HCT116 (cell line): ENCODE measurements at regions not wholly inside any gene's neighbourhood (a gene's known extent, or its start where the extent isn't known, plus 50 kb on each side); places are given as distances from the start of the nearest gene placed in this dataset.

Source experiments
- ATAC-seq: fragments of 200-7000 bp; cut with Tn5 transposase; 2 replicates; pipeline ENCODE4 v1.9.1; 2020; ENCODE audit warnings: mild to moderate bottlenecking, moderate library complexity
- BruUV-seq: library from RNA; stranded (reverse); fragments of 400-500 nt; replicated peaks from 2 replicates; lab custom pipeline; 2021; lab: Mats Ljungman, UMichigan
- CTCF ChIA-PET: fragments of 300-600 bp; sonication (Branson Sonifier 250); formaldehyde crosslinking; loops from one replicate; lab custom pipeline; 2021; ENCODE audit warnings: antibody characterized with exemption; lab: Charles Lee
- POLR2A ChIA-PET: fragments of 300-600, 350-600 bp; sonication (Branson Sonifier 250); formaldehyde crosslinking; loops from one replicate; lab custom pipeline; 2021; ENCODE audit warnings: antibody characterized with exemption; lab: Charles Lee
- RAD21 ChIA-PET, 2 experiments: fragments of 300-600 bp; sonication (Branson Sonifier 250); formaldehyde crosslinking; loops; one replicate each; lab custom pipeline; 2023; ENCODE audit warnings: low total read pairs in 2 of 2; ENCODE audit not compliant: uncharacterized antibody in 2 of 2, unreplicated experiment in 2 of 2, low non-redundant PET in 1 of 2; lab: Charles Lee
- DNase-seq: peaks from one replicate; pipeline ENCODE4 v3.0.0-alpha.2; 2010; ENCODE audit warnings: low read depth, low spot score
- H2AFZ ChIP-seq: fragments of 200-600 bp; shearing (Covaris generic), sonication (generic); 2 replicates; pipeline ENCODE4 v1.6.1; 2017; ENCODE audit warnings: low read depth, mixed run types, mixed read lengths, antibody characterized with exemption, low read length; ENCODE audit not compliant: poor library complexity, severe bottlenecking
- H3K27ac ChIP-seq: 2 replicates; pipeline ENCODE4 v1.5.1; 2012; ENCODE audit warnings: low read depth, low read length
- H3K27me3 ChIP-seq: fragments of 200-600 bp; sonication (generic); 2 replicates; pipeline ENCODE4 v1.6.1; 2016; ENCODE audit warnings: mixed run types, low read length, mixed read lengths; ENCODE audit not compliant: insufficient read depth
- H3K36me3 ChIP-seq, 2 experiments: fragments of 200-500 bp in 1 of 2; fragments of 200-600 bp in 1 of 2; sonication (Bioruptor generic) in 1 of 2; sonication (generic) in 1 of 2; 2 replicates each; pipeline versions ENCODE4 v1.5.1 to v1.6.1; 2014 to 2016; ENCODE audit warnings: low read length in 2 of 2, inconsistent platforms in 1 of 2, mixed read lengths in 1 of 2, mixed run types in 1 of 2; ENCODE audit not compliant: insufficient read depth in 2 of 2, control insufficient read depth in 1 of 2
- H3K4me1 ChIP-seq, 2 experiments: fragments of 200-600 bp in 1 of 2; sonication (generic) in 1 of 2; 2 replicates each; pipeline versions ENCODE4 v1.5.1 to v1.6.1; 2012 to 2017; ENCODE audit warnings: low read length in 2 of 2, inconsistent platforms in 1 of 2, mild to moderate bottlenecking in 1 of 2, mixed read lengths in 1 of 2, mixed run types in 1 of 2, moderate library complexity in 1 of 2; ENCODE audit not compliant: insufficient read depth in 2 of 2, control insufficient read depth in 1 of 2
- H3K4me2 ChIP-seq: fragments of 200-600 bp; sonication (generic); 2 replicates; pipeline ENCODE4 v1.6.1; 2017; ENCODE audit warnings: mixed run types, low read length, mixed read lengths
- H3K4me3 ChIP-seq, 2 experiments: fragments of 200-600 bp in 1 of 2; sonication (generic) in 1 of 2; replicated peaks in 1 of 2; 2 replicates each; pipeline ENCODE4 v1.5.1; 2011 to 2016; ENCODE audit warnings: low read length in 2 of 2, control low read depth in 1 of 2, low read depth in 1 of 2, mild to moderate bottlenecking in 1 of 2, mixed read lengths in 1 of 2, mixed run types in 1 of 2
- H3K79me2 ChIP-seq: fragments of 200-600 bp; sonication (generic); 2 replicates; pipeline ENCODE4 v1.6.1; 2017; ENCODE audit warnings: mild to moderate bottlenecking, mixed run types, low read length, moderate library complexity, mixed read lengths; ENCODE audit not compliant: insufficient read depth
- H3K9ac ChIP-seq: fragments of 200-600 bp; sonication (generic); 2 replicates; pipeline ENCODE4 v1.6.1; 2016; ENCODE audit warnings: low read length, mixed read lengths
- H3K9me2 ChIP-seq: fragments of 200-600 bp; sonication (generic), shearing (Covaris generic); 2 replicates; pipeline ENCODE4 v1.6.1; 2017; ENCODE audit warnings: mixed run types, mild to moderate bottlenecking, moderate library complexity; ENCODE audit not compliant: insufficient read depth
- H3K9me3 ChIP-seq, 2 experiments: fragments of 200-500 bp in 1 of 2; fragments of 200-600 bp in 1 of 2; sonication (Bioruptor generic) in 1 of 2; sonication (generic) in 1 of 2; 2 replicates each; pipeline ENCODE4 v1.6.1; 2014 to 2017; ENCODE audit warnings: low read length in 2 of 2, mixed read lengths in 2 of 2, inconsistent platforms in 1 of 2, low read depth in 1 of 2, mild to moderate bottlenecking in 1 of 2, mixed run types in 1 of 2, moderate library complexity in 1 of 2; ENCODE audit not compliant: control insufficient read depth in 1 of 2, insufficient read depth in 1 of 2
- H4K20me1 ChIP-seq: fragments of 200-600 bp; sonication (generic), shearing (Covaris generic); 2 replicates; pipeline ENCODE4 v1.6.1; 2017; ENCODE audit warnings: mixed run types, mild to moderate bottlenecking, moderate library complexity; ENCODE audit not compliant: insufficient read depth
- CBX3 ChIP-seq: IDR thresholded peaks from 2 replicates; pipeline ENCODE4 v1.6.1; 2012; ENCODE audit warnings: low read depth
- CEBPB ChIP-seq: IDR thresholded peaks from 2 replicates; pipeline ENCODE4 v1.6.1; 2012; ENCODE audit warnings: low read depth
- EZH2 ChIP-seq: fragments of 200-600 bp; sonication (generic); IDR thresholded peaks from 2 replicates; pipeline ENCODE4 v1.6.1; 2017; ENCODE audit warnings: antibody characterized with exemption, mixed run types
- EZH2phosphoT487 ChIP-seq: fragments of 200-600 bp; IDR thresholded peaks from 2 replicates; pipeline ENCODE4 v1.6.1; 2018; ENCODE audit warnings: antibody characterized with exemption, borderline replicate concordance
- FOSL1 ChIP-seq: IDR thresholded peaks from 2 replicates; pipeline ENCODE4 v1.6.1; 2012; ENCODE audit warnings: low read depth
- POLR2A ChIP-seq: IDR thresholded peaks from 2 replicates; pipeline ENCODE4 v1.7.0; 2011; ENCODE audit warnings: borderline replicate concordance; ENCODE audit not compliant: insufficient read depth, insufficient read length; ENCODE audit errors: extremely low read depth
- POLR2AphosphoS5 ChIP-seq: IDR thresholded peaks from 2 replicates; pipeline ENCODE4 v1.6.1; 2011; ENCODE audit warnings: mild to moderate bottlenecking, low read depth, low read length, moderate library complexity
- RAD21 ChIP-seq: IDR thresholded peaks from 2 replicates; pipeline ENCODE4 v1.6.1; 2012; ENCODE audit warnings: low read depth, mild to moderate bottlenecking
- SIN3A ChIP-seq: IDR thresholded peaks from 2 replicates; pipeline ENCODE4 v1.6.1; 2012; ENCODE audit warnings: low read depth
- SP1 ChIP-seq: IDR thresholded peaks from 2 replicates; pipeline ENCODE4 v1.6.1; 2012; ENCODE audit warnings: low read depth
- SRF ChIP-seq: IDR thresholded peaks from 2 replicates; pipeline ENCODE4 v1.6.1; 2012; ENCODE audit warnings: low read depth
- YY1 ChIP-seq: IDR thresholded peaks from 2 replicates; pipeline ENCODE4 v1.6.1; 2011; ENCODE audit warnings: low read length, low read depth, moderate library complexity, mild to moderate bottlenecking; ENCODE audit not compliant: insufficient replicate concordance; ENCODE audit errors: extremely low read depth
- ZBTB33 ChIP-seq: IDR thresholded peaks from 2 replicates; pipeline ENCODE4 v1.6.1; 2011; ENCODE audit warnings: mild to moderate bottlenecking, low read length, moderate library complexity; ENCODE audit not compliant: insufficient replicate concordance; ENCODE audit errors: extremely low read depth
- ZNF274 ChIP-seq: fragments of 200-500 bp; sonication (Bioruptor generic); IDR thresholded peaks from 2 replicates; pipeline ENCODE4 v1.6.1; 2014; ENCODE audit warnings: mild to moderate bottlenecking, low read depth, low read length, inconsistent platforms
- intact Hi-C: fragments of 100-400 bp; cut with micrococcal nuclease; formaldehyde crosslinking; loops from 2 replicates; pipeline ENCODE4 v1.10.0; 2022
- TF ChIP-seq, protein P1 (sequence below), 3 experiments: fragments of 200-600 bp in 1 of 3; sonication (generic) in 1 of 3; IDR thresholded peaks in 2 of 3; conservative IDR thresholded peaks in 1 of 3; 2 replicates each; pipeline ENCODE4 v1.5.1; 2012 to 2017; ENCODE audit warnings: low read depth in 2 of 3, low read length in 2 of 3, antibody characterized with exemption in 1 of 3, borderline replicate concordance in 1 of 3, control low read depth in 1 of 3, mild to moderate bottlenecking in 1 of 3, mixed read lengths in 1 of 3, mixed run types in 1 of 3, moderate library complexity in 1 of 3; ENCODE audit not compliant: insufficient read depth in 1 of 3

DNA sequence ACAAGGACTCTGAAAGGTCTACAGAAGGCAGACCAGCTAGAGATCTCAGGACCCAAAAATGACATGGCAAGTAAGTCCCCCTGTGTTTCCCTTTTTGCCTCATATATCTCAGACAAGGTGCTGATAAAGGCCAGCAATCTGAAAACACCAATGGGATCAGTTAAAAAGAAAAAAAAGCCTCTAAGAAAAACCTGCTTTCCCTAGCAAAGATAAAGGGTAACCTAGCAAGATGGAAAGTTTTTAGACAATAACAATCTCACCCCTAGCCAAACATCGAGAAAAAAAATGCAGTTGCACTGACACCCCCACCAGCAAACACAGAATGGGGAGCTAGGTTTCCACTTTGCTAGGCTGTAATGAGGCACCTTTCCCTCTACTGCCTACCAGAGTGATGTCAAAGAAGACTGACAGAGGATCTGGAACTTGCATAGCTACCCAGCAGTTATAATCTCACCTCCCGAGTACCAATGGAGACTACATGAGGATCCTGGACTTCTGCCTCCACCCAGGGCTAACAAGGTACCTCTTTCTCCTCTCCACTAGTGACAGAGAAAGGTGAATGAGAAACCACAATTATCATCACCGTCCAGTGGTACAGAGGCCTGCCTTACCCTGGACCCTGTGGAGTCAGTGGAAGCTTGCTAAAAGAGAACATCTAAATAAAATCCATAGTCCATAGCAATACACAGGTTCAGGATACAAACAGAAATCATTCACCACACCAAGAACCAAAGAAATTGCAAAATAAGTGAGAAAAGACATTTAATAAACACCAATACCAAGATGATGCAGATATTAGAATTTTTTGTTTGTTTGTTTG lies 240.8 kb downstream of the ARHGAP12 start:
- peaks cover 7 to 14% of the 10 kb centered on the region in 2 experiments; a peak in 2 of 4 replicates for H3K9me3 ChIP-seq
- DNase-seq (no peak), ATAC-seq (no peak)
- no peak overlapping the region for H3K4me2 ChIP-seq
- no peak overlapping the region for H3K9ac ChIP-seq
- H3K79me2 ChIP-seq = no peaks in the 10 kb centered on the region
- H4K20me1 ChIP-seq = no peaks in the 10 kb centered on the region
- no peak overlapping the region for H3K27ac ChIP-seq
- no TSS peak for BruUV-seq
- TF ChIP-seq POLR2A (no peak), SIN3A (no peak), ZBTB33 (no peak), POLR2AphosphoS5 (no peak), ZNF274 (no peak), SP1 (no peak), FOSL1 (no peak), CEBPB (no peak), EZH2phosphoT487 (no peak), RAD21 (no peak), EZH2 (no peak), SRF (no peak), YY1 (no peak), CBX3 (no peak)
- TF ChIP-seq, protein P1, sequence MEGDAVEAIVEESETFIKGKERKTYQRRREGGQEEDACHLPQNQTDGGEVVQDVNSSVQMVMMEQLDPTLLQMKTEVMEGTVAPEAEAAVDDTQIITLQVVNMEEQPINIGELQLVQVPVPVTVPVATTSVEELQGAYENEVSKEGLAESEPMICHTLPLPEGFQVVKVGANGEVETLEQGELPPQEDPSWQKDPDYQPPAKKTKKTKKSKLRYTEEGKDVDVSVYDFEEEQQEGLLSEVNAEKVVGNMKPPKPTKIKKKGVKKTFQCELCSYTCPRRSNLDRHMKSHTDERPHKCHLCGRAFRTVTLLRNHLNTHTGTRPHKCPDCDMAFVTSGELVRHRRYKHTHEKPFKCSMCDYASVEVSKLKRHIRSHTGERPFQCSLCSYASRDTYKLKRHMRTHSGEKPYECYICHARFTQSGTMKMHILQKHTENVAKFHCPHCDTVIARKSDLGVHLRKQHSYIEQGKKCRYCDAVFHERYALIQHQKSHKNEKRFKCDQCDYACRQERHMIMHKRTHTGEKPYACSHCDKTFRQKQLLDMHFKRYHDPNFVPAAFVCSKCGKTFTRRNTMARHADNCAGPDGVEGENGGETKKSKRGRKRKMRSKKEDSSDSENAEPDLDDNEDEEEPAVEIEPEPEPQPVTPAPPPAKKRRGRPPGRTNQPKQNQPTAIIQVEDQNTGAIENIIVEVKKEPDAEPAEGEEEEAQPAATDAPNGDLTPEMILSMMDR (IDR thresholded peaks at IDR 0.05 in 2 of 3, conservative IDR thresholded peaks at IDR 0.05 in 1 of 3; ENCODE audit: borderline replicate concordance in 1 of 3, insufficient read depth in 1 of 3, low read depth in 2 of 3, low read length in 2 of 3) = no peak
- no peaks in the 10 kb centered on the region for H3K36me3 ChIP-seq
- H2AFZ ChIP-seq = no peak overlapping the region
- intact Hi-C loops = no loop called here
- ChIA-PET RAD21 (no interaction called here), POLR2A (no interaction called here), CTCF (no interaction called here)
- no peaks in the 10 kb centered on the region for H3K9me2 ChIP-seq
- H3K4me1 ChIP-seq = peaks cover 0 to 4% of the 10 kb centered on the region in 2 experiments; a peak in 1 of 4 replicates
- H3K27me3 ChIP-seq = no peaks in the 10 kb centered on the region
- H3K4me3 ChIP-seq = no peak overlapping the region
